HEK293 (cell line): ENCODE measurements at regions not wholly inside any gene's neighbourhood (a gene's known extent, or its start where the extent isn't known, plus 50 kb on each side); places are given as distances from the start of the nearest gene placed in this dataset.
"Not testable (repeated sequence)": the region's sequence is repeated elsewhere in the genome, so short reads cannot be mapped to it uniquely, and the experiment has no call there.

Experiments
- CTCF ChIA-PET: fragments of 350-600 bp; formaldehyde crosslinking; extraction: SDS; loops from one replicate; lab custom pipeline; 2021; ENCODE audit warnings: antibody characterized with exemption; lab: Yijun Ruan, JAX
- POLR2A ChIA-PET: fragments of 300-600 bp; formaldehyde crosslinking; extraction: SDS; loops from one replicate; lab custom pipeline; 2020; ENCODE audit warnings: antibody characterized with exemption, inconsistent platforms; lab: Yijun Ruan, JAX
- H3K27ac ChIP-seq: fragments of 200-500 bp; sonication (Bioruptor generic); 2 replicates; pipeline ENCODE4 v1.5.1; 2014; ENCODE audit warnings: low read depth, low read length, control low read depth, inconsistent platforms; ENCODE audit errors: extremely low read depth
- H3K36me3 ChIP-seq, 2 experiments: fragments of 200-500 bp in 1 of 2; sonication (Bioruptor generic) in 1 of 2; 1 replicate in 1 of 2; 2 replicates in 1 of 2; pipeline ENCODE4 v1.5.1; 2014 to 2017; ENCODE audit warnings: inconsistent platforms in 2 of 2, low read length in 2 of 2; ENCODE audit not compliant: control insufficient read depth in 2 of 2, insufficient read depth in 1 of 2
- H3K4me1 ChIP-seq: fragments of 200-500 bp; sonication (Bioruptor generic); 2 replicates; pipeline ENCODE4 v1.5.1; 2014; ENCODE audit warnings: mild to moderate bottlenecking, low read length, inconsistent platforms; ENCODE audit not compliant: control insufficient read depth, insufficient read depth
- H3K4me3 ChIP-seq: 2 replicates; pipeline ENCODE4 v1.5.1; 2011; ENCODE audit warnings: low read depth, mild to moderate bottlenecking, control low read depth, low read length, moderate library complexity
- H3K9me3 ChIP-seq: fragments of 200-500 bp; sonication (Bioruptor generic); 2 replicates; pipeline ENCODE4 v1.5.1; 2014; ENCODE audit warnings: low read depth, low read length, inconsistent platforms; ENCODE audit not compliant: control insufficient read depth, insufficient read depth
- BCL11B ChIP-seq: fragments of 450-650 bp; formaldehyde crosslinking; IDR thresholded peaks from 2 replicates; pipeline ENCODE4 v1.5.1; 2016; ENCODE audit warnings: low read depth, missing biosample characterization, missing genetic modification characterization
- HIC1 ChIP-seq: fragments of 450-650 bp; formaldehyde crosslinking; IDR thresholded peaks from 2 replicates; pipeline ENCODE4 v1.5.1; 2016; ENCODE audit warnings: missing biosample characterization, missing genetic modification characterization
- IKZF3 ChIP-seq: fragments of 450-650 bp; IDR thresholded peaks from 2 replicates; pipeline ENCODE4 v1.5.0; 2018; ENCODE audit warnings: missing biosample characterization, mild to moderate bottlenecking, missing genetic modification characterization, moderate library complexity
- KLF16 ChIP-seq: fragments of 450-650 bp; formaldehyde crosslinking; IDR thresholded peaks from 2 replicates; pipeline ENCODE4 v1.5.1; 2017; ENCODE audit warnings: missing biosample characterization, missing genetic modification characterization
- REPIN1 ChIP-seq: fragments of 450-650 bp; formaldehyde crosslinking; IDR thresholded peaks from 2 replicates; pipeline ENCODE4 v1.5.1; 2017; ENCODE audit warnings: missing biosample characterization, missing genetic modification characterization, low read depth
- SCRT1 ChIP-seq: fragments of 450-650 bp; formaldehyde crosslinking; IDR thresholded peaks from 2 replicates; pipeline ENCODE4 v1.5.1; 2016; ENCODE audit warnings: missing biosample characterization, missing genetic modification characterization, borderline replicate concordance
- SCRT2 ChIP-seq: fragments of 450-650 bp; formaldehyde crosslinking; IDR thresholded peaks from 2 replicates; pipeline ENCODE4 v1.5.1; 2016; ENCODE audit warnings: missing biosample characterization, missing genetic modification characterization
- ZBTB49 ChIP-seq: fragments of 450-650 bp; formaldehyde crosslinking; IDR thresholded peaks from 2 replicates; pipeline ENCODE4 v1.5.1; 2016; ENCODE audit warnings: missing biosample characterization, missing genetic modification characterization, low read depth
- ZEB2 ChIP-seq: fragments of 450-650 bp; formaldehyde crosslinking; IDR thresholded peaks from 2 replicates; pipeline ENCODE4 v1.5.1; 2016; ENCODE audit warnings: missing biosample characterization, missing genetic modification characterization
- ZNF133 ChIP-seq: fragments of 450-650 bp; formaldehyde crosslinking; IDR thresholded peaks from 2 replicates; pipeline ENCODE4 v1.5.1; 2016; ENCODE audit warnings: missing biosample characterization, missing genetic modification characterization
- ZNF157 ChIP-seq: fragments of 450-650 bp; formaldehyde crosslinking; IDR thresholded peaks from 2 replicates; pipeline ENCODE4 v1.5.1; 2016; ENCODE audit warnings: missing biosample characterization, missing genetic modification characterization
- ZNF184 ChIP-seq: fragments of 450-650 bp; IDR thresholded peaks from 2 replicates; pipeline ENCODE4 v1.5.1; 2018; ENCODE audit warnings: missing biosample characterization, mild to moderate bottlenecking, missing genetic modification characterization
- ZNF274 ChIP-seq, 2 experiments: fragments of 200-500 bp in 1 of 2; fragments of 450-650 bp in 1 of 2; sonication (Bioruptor generic) in 1 of 2; formaldehyde crosslinking in 1 of 2; IDR thresholded peaks; 2 replicates each; pipeline versions ENCODE4 v1.5.1 to v1.6.1; 2014 to 2016; ENCODE audit warnings: borderline replicate concordance in 1 of 2, inconsistent platforms in 1 of 2, low read length in 1 of 2, missing biosample characterization in 1 of 2, missing genetic modification characterization in 1 of 2
- ZNF324 ChIP-seq: fragments of 450-650 bp; formaldehyde crosslinking; IDR thresholded peaks from 2 replicates; pipeline ENCODE4 v1.5.1; 2016; ENCODE audit warnings: missing biosample characterization, missing genetic modification characterization
- ZNF404 ChIP-seq: fragments of 450-650 bp; formaldehyde crosslinking; IDR thresholded peaks from 2 replicates; pipeline ENCODE4 v1.5.1; 2017; ENCODE audit warnings: missing biosample characterization, missing genetic modification characterization
- ZNF488 ChIP-seq: fragments of 450-650 bp; formaldehyde crosslinking; IDR thresholded peaks from 2 replicates; pipeline ENCODE4 v1.5.1; 2016; ENCODE audit warnings: missing biosample characterization, missing genetic modification characterization
- ZNF510 ChIP-seq: fragments of 450-650 bp; formaldehyde crosslinking; IDR thresholded peaks from 2 replicates; pipeline ENCODE4 v1.5.1; 2018; ENCODE audit warnings: mild to moderate bottlenecking, missing genetic modification characterization, missing biosample characterization; ENCODE audit not compliant: insufficient replicate concordance
- ZNF555 ChIP-seq: fragments of 450-650 bp; formaldehyde crosslinking; conservative IDR thresholded peaks from 2 replicates; pipeline ENCODE4 v1.5.1; 2017; ENCODE audit warnings: missing biosample characterization, mild to moderate bottlenecking, missing genetic modification characterization, inconsistent platforms
- ZNF623 ChIP-seq: fragments of 450-650 bp; formaldehyde crosslinking; IDR thresholded peaks from 2 replicates; pipeline ENCODE4 v1.5.1; 2016; ENCODE audit warnings: missing biosample characterization, missing genetic modification characterization
- ZNF624 ChIP-seq: fragments of 450-650 bp; formaldehyde crosslinking; IDR thresholded peaks from 2 replicates; pipeline ENCODE4 v1.5.1; 2017; ENCODE audit warnings: missing biosample characterization, missing genetic modification characterization
- ZNF843 ChIP-seq: fragments of 450-650 bp; formaldehyde crosslinking; IDR thresholded peaks from 2 replicates; pipeline ENCODE4 v1.5.1; 2016; ENCODE audit warnings: missing biosample characterization, missing genetic modification characterization

- Histone ChIP-seq H3K9me3 (no peaks in the 10 kb centered on the region), H3K36me3 (no peaks in the 10 kb centered on the region), H3K4me3 (no peak overlapping the region), H3K27ac (no peak overlapping the region)
- POLR2A ChIA-PET, result no interaction called here
- TF ChIP-seq ZBTB49 (tag by site-specific recombination) (no peak), ZNF623 (tag by site-specific recombination) (no peak), BCL11B (no peak), ZNF510 (tag by site-specific recombination) (no peak), REPIN1 (tag by site-specific recombination) (no peak)
- TF ChIP-seq, all 188 proteins: peak for 0
- CTCF ChIA-PET, result no interaction called here
- H3K4me1 ChIP-seq, result no peaks in the 10 kb centered on the region
These were observed 307.9 kb upstream of the MDFIC2 start for GRCh38 chr3:70620367-70620766.

GRCh38 chr3:70618151-70618550 lies 305.7 kb upstream of the MDFIC2 start:
- TF ChIP-seq ZNF488, result no peak
- TF ChIP-seq ZNF404, result no peak
- no peak for TF ChIP-seq ZNF274 (IDR thresholded peaks at IDR 0.05; ENCODE audit: low read length)
- no peak for TF ChIP-seq ZNF274 (tag by site-specific recombination; IDR thresholded peaks at IDR 0.05; ENCODE audit: borderline replicate concordance)
- no peak for TF ChIP-seq ZNF624 (tag by site-specific recombination)
- TF ChIP-seq ZEB2 (tag by site-specific recombination), result no peak
- TF ChIP-seq ZNF324 (tag by site-specific recombination), result no peak
- no peak for TF ChIP-seq SCRT1 (tag by site-specific recombination)
- no peak for TF ChIP-seq ZNF133 (tag by site-specific recombination)
- no peak for TF ChIP-seq ZNF184 (tag by site-specific recombination)
- TF ChIP-seq ZNF843 (tag by site-specific recombination), result no peak
- TF ChIP-seq KLF16 (tag by site-specific recombination), result no peak
- no peak for TF ChIP-seq ZNF555
- no peak for TF ChIP-seq ZNF157 (tag by site-specific recombination)
- TF ChIP-seq HIC1, result no peak
- no peak for TF ChIP-seq IKZF3
- TF ChIP-seq SCRT2, result no peak
- no peaks in the 10 kb centered on the region for H3K9me3 ChIP-seq
- H3K36me3 ChIP-seq, result no peaks in the 10 kb centered on the region
- H3K4me3 ChIP-seq, result no peak overlapping the region
- no peak overlapping the region for H3K27ac ChIP-seq
- ChIA-PET POLR2A (no interaction called here), CTCF (no interaction called here)
- H3K4me1 ChIP-seq, result no peaks in the 10 kb centered on the region

GRCh38 chr3:70617349-70617748 lies 304.9 kb upstream of the MDFIC2 start:
- H3K4me3 ChIP-seq, POLR2A ChIA-PET, H3K27ac ChIP-seq, H3K36me3 ChIP-seq, H3K4me1 ChIP-seq, H3K9me3 ChIP-seq: not testable (repeated sequence)
- CTCF ChIA-PET, result interaction anchor here (0.6 kb wide), 1 partner anchor 14 kb away, joined by 4 read pairs; no protein-coding TSS in a partner anchor
